Kidney (tissue), 13 donors: ENCODE measurements at regions not wholly inside any gene's neighbourhood (a gene's known extent, or its start where the extent isn't known, plus 50 kb on each side); places are given as distances from the start of the nearest gene placed in this dataset.

ENCODE experiments used
- DNase-seq, 5 donors: peaks; one replicate each; pipeline ENCODE4 v3.0.0-alpha.2; 2013 to 2020
- FAIRE-seq: peaks from 2 replicates; lab custom pipeline; 2012; peaks lifted over from hg19 to GRCh38; lab: Jason Lieb, UNC
- H3K27ac ChIP-seq, 2 donors: one replicate each; pipeline ENCODE4 v1.7.0; 2013; ENCODE audit warnings: low read depth in 2 of 2, low read length in 2 of 2, inconsistent platforms in 1 of 2
- H3K27me3 ChIP-seq: one replicate; pipeline ENCODE4 v1.7.1; 2013; ENCODE audit warnings: low read length, inconsistent platforms; ENCODE audit not compliant: control insufficient read depth, insufficient read depth
- H3K36me3 ChIP-seq, 3 donors: one replicate each; pipeline versions ENCODE4 v1.7.0 to v1.7.1; 2013; ENCODE audit warnings: low read length in 3 of 3, control low read depth in 1 of 3, inconsistent platforms in 1 of 3; ENCODE audit not compliant: insufficient read depth in 3 of 3, control insufficient read depth in 2 of 3
- H3K4me1 ChIP-seq, 3 donors: one replicate each; pipeline versions ENCODE4 v1.7.0 to v1.7.1; 2013; ENCODE audit warnings: low read length in 3 of 3, inconsistent platforms in 1 of 3, low read depth in 1 of 3; ENCODE audit not compliant: control insufficient read depth in 2 of 3, insufficient read depth in 2 of 3
- H3K4me3 ChIP-seq, 3 donors: one replicate each; pipeline versions ENCODE4 v1.7.0 to v1.8.1; 2013; ENCODE audit warnings: low read length in 3 of 3, control low read depth in 1 of 3, inconsistent platforms in 1 of 3
- H3K9ac ChIP-seq, 3 donors: one replicate each; pipeline versions ENCODE4 v1.7.0 to v1.7.1; 2013; ENCODE audit warnings: low read length in 3 of 3, control low read depth in 1 of 3, inconsistent platforms in 1 of 3
- H3K9me3 ChIP-seq, 3 donors: one replicate each; pipeline versions ENCODE4 v1.7.0 to v1.7.1; 2013; ENCODE audit warnings: low read length in 3 of 3, control low read depth in 1 of 3, inconsistent platforms in 1 of 3; ENCODE audit not compliant: control insufficient read depth in 2 of 3, insufficient read depth in 1 of 3
- CTCF ChIP-seq: IDR thresholded peaks from 3 replicates; pipeline ENCODE4 v1.5.1; 2012; ENCODE audit warnings: mild to moderate bottlenecking, moderate library complexity, borderline replicate concordance; ENCODE audit not compliant: insufficient read depth; ENCODE audit errors: extremely low read depth
- intact Hi-C: fragments of 100-400 bp; cut with DNase I; formaldehyde crosslinking; loops from one replicate; pipeline ENCODE4 v1.11.1; 2022
- donor health status: control.
- donor health status: control.
- donor health status: control.
- donor health status: control.
- donor health status: control.
- donor health status: DM: yes; HTN: yes; CAD: no.
- donor health status: Normal renal cell carcinoma (clear cell type).

- FAIRE-seq: no peak
- Histone ChIP-seq H3K9me3 (no peaks in the 10 kb centered on the region), H3K4me3 (no peak overlapping the region), H3K27ac (no peak overlapping the region), H3K4me1 (peaks cover 0 to 5% (median 0%) of the 10 kb centered on the region in 3 donors), H3K27me3 (no peaks in the 10 kb centered on the region), H3K9ac (no peak overlapping the region), H3K36me3 (no peaks in the 10 kb centered on the region)
- peak; percentile 8 for TF ChIP-seq CTCF
- intact Hi-C loops: no loop called here
- DNase-seq: peak in 3 of 5 donors; percentile 18 to 70 (median 68)
Observed at GRCh38 chr5:113806250-113806649, 292.8 kb downstream of the YTHDC2 start.

- Histone ChIP-seq H3K9ac (no peak overlapping the region), H3K36me3 (no peaks in the 10 kb centered on the region), H3K4me1 (peaks cover 0 to 5% (median 0%) of the 10 kb centered on the region in 3 donors), H3K27ac (no peak overlapping the region), H3K27me3 (no peaks in the 10 kb centered on the region), H3K9me3 (no peaks in the 10 kb centered on the region), H3K4me3 (no peak overlapping the region)
- no peak for TF ChIP-seq CTCF
- DNase-seq: peak in 2 of 5 donors; percentile 24 to 31
- intact Hi-C loops: no loop called here
- no peak for FAIRE-seq
Observed at GRCh38 chr5:113806904-113807303, 293.4 kb downstream of the YTHDC2 start.

- FAIRE-seq: no peak
- H3K27ac ChIP-seq: no peak overlapping the region
Observed at GRCh38 chr5:113807427-113807991, 294.0 kb downstream of the YTHDC2 start.

More at GRCh38 chr5:113807427-113807991, 294.0 kb downstream of the YTHDC2 start:
- DNase-seq: peak in 3 of 5 donors; percentile 55 to 76 (median 66)
- Histone ChIP-seq H3K4me1 (peaks cover 0 to 5% (median 0%) of the 10 kb centered on the region in 3 donors), H3K27me3 (no peaks in the 10 kb centered on the region), H3K4me3 (no peak overlapping the region), H3K36me3 (no peaks in the 10 kb centered on the region), H3K9ac (peak overlapping the region in 1 of 3 donors; percentile 4), H3K9me3 (no peaks in the 10 kb centered on the region)
- intact Hi-C loops: no loop called here
- TF ChIP-seq CTCF: no peak
